Activated CD8-positive, alpha-beta T cell treated with anti-CD3 and anti-CD28 coated beads for 36 hours (primary cell): ENCODE measurements at regions not wholly inside any gene's neighbourhood (a gene's known extent, or its start where the extent isn't known, plus 50 kb on each side); places are given as distances from the start of the nearest gene placed in this dataset.

Experiments used
- ATAC-seq: fragments of 200-7000 bp; cut with Tn5 transposase; one replicate; pipeline ENCODE4 v1.10.0; 2021; ENCODE audit warnings: mild to moderate bottlenecking, moderate library complexity
- CTCF ChIA-PET: fragments of 350-600 bp; sonication (Branson Sonifier 250); formaldehyde crosslinking; loops from one replicate; lab custom pipeline; 2021; ENCODE audit warnings: antibody characterized with exemption; lab: Charles Lee
- POLR2A ChIA-PET: fragments of 350-600 bp; sonication (Branson Sonifier 250); formaldehyde crosslinking; loops from one replicate; lab custom pipeline; 2021; ENCODE audit warnings: antibody characterized with exemption; lab: Charles Lee
- DNase-seq: peaks from one replicate; pipeline ENCODE4 v3.0.0-alpha.2; 2020
- H3K27ac Mint-ChIP-seq: one replicate; pipeline ENCODE4 v1.8.0; 2021; ENCODE audit warnings: mild to moderate bottlenecking, mixed read lengths
- H3K27me3 Mint-ChIP-seq: one replicate; pipeline ENCODE4 v1.8.0; 2021; ENCODE audit warnings: mixed read lengths
- H3K36me3 Mint-ChIP-seq: one replicate; pipeline ENCODE4 v1.8.0; 2021; ENCODE audit warnings: low read depth, mixed read lengths
- H3K4me1 Mint-ChIP-seq: one replicate; pipeline ENCODE4 v1.8.0; 2021; ENCODE audit warnings: low read depth, mixed read lengths
- H3K4me3 Mint-ChIP-seq: one replicate; pipeline ENCODE4 v1.8.0; 2021; ENCODE audit warnings: mild to moderate bottlenecking, moderate library complexity, mixed read lengths
- H3K9me3 Mint-ChIP-seq: one replicate; pipeline ENCODE4 v1.8.0; 2021; ENCODE audit warnings: mixed read lengths
- intact Hi-C: fragments of 100-400 bp; cut with micrococcal nuclease; formaldehyde crosslinking; loops from one replicate; pipeline ENCODE4 v1.10.0; 2022
- TF ChIP-seq, protein P1 (sequence below): fragments of 200-600 bp; IDR thresholded peaks from one replicate; pipeline ENCODE4 v1.8.0; 2022; ENCODE audit warnings: antibody characterized with exemption, mild to moderate bottlenecking

DNA sequence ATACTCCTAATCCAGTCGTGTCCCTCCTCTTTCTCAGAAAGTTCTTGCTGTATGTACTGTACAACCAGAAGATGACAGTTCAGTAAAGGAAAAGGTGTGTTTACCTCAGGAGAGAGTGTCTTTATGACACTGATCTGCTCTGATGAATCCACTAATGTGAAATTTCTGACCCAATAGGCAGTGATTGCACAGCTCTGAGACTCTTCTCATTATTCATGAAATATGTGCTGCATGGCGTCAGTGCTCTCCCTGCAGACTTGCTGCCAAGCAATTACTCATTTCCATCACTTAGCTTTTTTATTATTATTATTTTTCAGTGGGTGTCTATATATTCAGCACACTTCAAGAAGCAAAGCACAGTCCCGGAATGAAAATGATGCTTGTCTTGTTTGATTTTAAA is 389.0 kb downstream of the RASEF start:
- Mint-ChIP-seq H3K27me3 (no peaks in the 10 kb centered on the region), H3K36me3 (no peaks in the 10 kb centered on the region), H3K9me3 (no peaks in the 10 kb centered on the region), H3K4me1 (no peaks in the 10 kb centered on the region), H3K27ac (no peak overlapping the region), H3K4me3 (no peak overlapping the region)
- intact Hi-C loops = no loop called here
- ATAC-seq (no peak), DNase-seq (no peak)
- CTCF ChIA-PET = no interaction called here
- POLR2A ChIA-PET = interaction anchor here (0.6 kb wide), 1 partner anchor 628 kb away, joined by 3 read pairs; no protein-coding TSS in a partner anchor
- TF ChIP-seq, protein P1, sequence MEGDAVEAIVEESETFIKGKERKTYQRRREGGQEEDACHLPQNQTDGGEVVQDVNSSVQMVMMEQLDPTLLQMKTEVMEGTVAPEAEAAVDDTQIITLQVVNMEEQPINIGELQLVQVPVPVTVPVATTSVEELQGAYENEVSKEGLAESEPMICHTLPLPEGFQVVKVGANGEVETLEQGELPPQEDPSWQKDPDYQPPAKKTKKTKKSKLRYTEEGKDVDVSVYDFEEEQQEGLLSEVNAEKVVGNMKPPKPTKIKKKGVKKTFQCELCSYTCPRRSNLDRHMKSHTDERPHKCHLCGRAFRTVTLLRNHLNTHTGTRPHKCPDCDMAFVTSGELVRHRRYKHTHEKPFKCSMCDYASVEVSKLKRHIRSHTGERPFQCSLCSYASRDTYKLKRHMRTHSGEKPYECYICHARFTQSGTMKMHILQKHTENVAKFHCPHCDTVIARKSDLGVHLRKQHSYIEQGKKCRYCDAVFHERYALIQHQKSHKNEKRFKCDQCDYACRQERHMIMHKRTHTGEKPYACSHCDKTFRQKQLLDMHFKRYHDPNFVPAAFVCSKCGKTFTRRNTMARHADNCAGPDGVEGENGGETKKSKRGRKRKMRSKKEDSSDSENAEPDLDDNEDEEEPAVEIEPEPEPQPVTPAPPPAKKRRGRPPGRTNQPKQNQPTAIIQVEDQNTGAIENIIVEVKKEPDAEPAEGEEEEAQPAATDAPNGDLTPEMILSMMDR = no peak

DNA sequence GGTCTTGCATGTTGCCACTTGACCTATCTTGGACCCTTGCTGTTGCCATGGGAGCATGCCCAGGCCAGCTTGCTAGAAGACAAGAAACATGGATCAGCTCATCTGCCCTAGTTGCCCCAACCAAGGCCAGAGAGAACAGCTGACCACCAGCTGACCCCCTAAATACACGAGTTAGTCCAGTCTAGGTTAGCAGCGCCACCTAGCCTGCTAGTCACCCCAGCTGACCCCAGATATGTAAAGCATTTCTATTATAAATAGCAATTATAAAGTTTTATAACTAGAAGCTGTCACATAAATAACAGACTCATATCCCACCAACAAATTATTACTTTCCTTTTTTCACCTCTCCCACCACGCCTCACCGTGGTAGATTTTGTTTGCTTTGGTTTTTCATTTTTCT is 387.8 kb downstream of the RASEF start:
- ATAC-seq = no peak
- H3K27me3 Mint-ChIP-seq = no peaks in the 10 kb centered on the region

DNA sequence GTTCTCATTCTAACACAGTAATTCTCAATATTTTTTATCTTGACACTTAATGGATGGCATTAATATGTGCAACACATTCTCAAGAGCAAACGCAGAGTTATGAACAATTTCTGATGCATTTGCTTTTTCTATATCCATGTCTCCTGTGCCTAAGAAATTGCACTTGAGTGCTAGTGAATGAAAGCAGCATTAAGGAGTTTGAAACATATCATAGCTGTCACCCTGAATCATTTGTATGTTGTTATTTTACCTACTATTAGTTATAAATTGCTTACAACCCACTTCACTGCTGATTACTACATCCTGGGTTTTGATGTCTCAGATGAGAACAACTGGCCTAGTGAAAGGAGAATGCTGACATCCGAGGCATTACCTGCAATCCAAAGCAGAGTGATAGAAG is 387.3 kb downstream of the RASEF start:
- TF ChIP-seq, protein P1 = no peak
- no peaks in the 10 kb centered on the region for H3K4me1 Mint-ChIP-seq
- no peak overlapping the region for H3K27ac Mint-ChIP-seq
- no peaks in the 10 kb centered on the region for H3K9me3 Mint-ChIP-seq
- DNase-seq (no peak), ATAC-seq (no peak)
- no peaks in the 10 kb centered on the region for H3K27me3 Mint-ChIP-seq
- ChIA-PET CTCF (no interaction called here), POLR2A (no interaction called here)
- H3K36me3 Mint-ChIP-seq = no peaks in the 10 kb centered on the region
- intact Hi-C loops = no loop called here
- no peak overlapping the region for H3K4me3 Mint-ChIP-seq

More for the DNA sequence above, 387.8 kb downstream of the RASEF start:
- TF ChIP-seq, protein P1 = no peak
- Mint-ChIP-seq H3K9me3 (no peaks in the 10 kb centered on the region), H3K4me3 (no peak overlapping the region), H3K36me3 (no peaks in the 10 kb centered on the region), H3K27ac (no peak overlapping the region), H3K4me1 (no peaks in the 10 kb centered on the region)
- CTCF ChIA-PET = no interaction called here
- POLR2A ChIA-PET = no interaction called here
- intact Hi-C loops = no loop called here
- no peak for DNase-seq

DNA sequence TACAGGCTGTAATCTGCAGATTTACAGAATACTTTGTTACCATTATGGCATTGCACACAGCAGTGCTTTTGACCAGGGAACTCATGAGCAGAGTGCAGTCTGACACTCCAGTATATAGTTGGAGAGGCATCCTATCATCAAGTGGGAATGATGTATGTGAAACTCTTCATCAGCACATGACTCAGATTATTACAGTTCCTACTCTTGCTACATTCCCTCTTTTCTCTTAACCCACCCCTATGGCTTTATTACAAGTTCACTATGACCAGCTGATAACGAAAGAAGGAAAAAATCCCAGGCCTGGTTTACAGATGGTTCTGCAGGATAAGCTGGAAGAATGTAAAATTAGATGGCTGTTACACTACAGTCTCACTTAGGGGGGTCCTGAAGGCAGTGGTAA is 385.9 kb downstream of the RASEF start:
- intact Hi-C loops = no loop called here
- Mint-ChIP-seq H3K36me3 (no peaks in the 10 kb centered on the region), H3K27me3 (no peaks in the 10 kb centered on the region), H3K4me1 (no peaks in the 10 kb centered on the region), H3K4me3 (no peak overlapping the region), H3K9me3 (no peaks in the 10 kb centered on the region), H3K27ac (no peak overlapping the region)
- ChIA-PET CTCF (no interaction called here), POLR2A (no interaction called here)
- TF ChIP-seq, protein P1 = no peak
- DNase-seq (no peak), ATAC-seq (no peak)

DNA sequence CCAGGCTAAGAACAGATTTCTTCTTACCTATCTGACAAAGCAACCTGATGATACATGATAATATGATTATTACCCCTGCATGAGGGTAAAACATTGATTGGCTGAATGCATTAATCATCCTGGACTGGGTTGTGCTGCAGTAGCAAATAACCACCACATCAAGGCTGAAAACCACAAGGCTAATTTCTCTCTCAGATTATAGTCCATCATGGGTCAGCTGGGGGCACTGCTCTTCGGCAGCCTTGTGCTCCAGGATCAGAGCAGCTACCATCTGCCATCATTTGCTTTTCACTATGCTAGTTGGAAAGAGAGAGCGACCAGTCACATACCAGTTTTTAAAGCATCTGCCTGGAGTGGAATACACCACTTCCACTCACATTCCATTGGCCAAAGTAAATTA is 383.5 kb downstream of the RASEF start:
- ATAC-seq (no peak), DNase-seq (no peak)
- Mint-ChIP-seq H3K4me3 (no peak overlapping the region), H3K27ac (no peak overlapping the region), H3K9me3 (peaks cover under 1% of the 10 kb centered on the region), H3K36me3 (no peaks in the 10 kb centered on the region), H3K4me1 (no peaks in the 10 kb centered on the region), H3K27me3 (no peaks in the 10 kb centered on the region)
- POLR2A ChIA-PET = no interaction called here
- TF ChIP-seq, protein P1 = no peak
- intact Hi-C loops = no loop called here
- CTCF ChIA-PET = no interaction called here
